GM12873 (cell line): ENCODE measurements at regions not wholly inside any gene's neighbourhood (a gene's known extent, or its start where the extent isn't known, plus 50 kb on each side); places are given as distances from the start of the nearest gene placed in this dataset.

Source experiments
- TF ChIP-seq, protein P1 (sequence below): IDR thresholded peaks from 2 replicates; pipeline ENCODE4 v1.5.1; 2012; ENCODE audit warnings: low read depth, mild to moderate bottlenecking, moderate library complexity, low read length, control low read depth; ENCODE audit not compliant: insufficient read depth; ENCODE audit errors: missing control alignments

GRCh38 chr6:29227235-29227634, 56.5 kb downstream of the OR2J2 start:
- TF ChIP-seq, protein P1, sequence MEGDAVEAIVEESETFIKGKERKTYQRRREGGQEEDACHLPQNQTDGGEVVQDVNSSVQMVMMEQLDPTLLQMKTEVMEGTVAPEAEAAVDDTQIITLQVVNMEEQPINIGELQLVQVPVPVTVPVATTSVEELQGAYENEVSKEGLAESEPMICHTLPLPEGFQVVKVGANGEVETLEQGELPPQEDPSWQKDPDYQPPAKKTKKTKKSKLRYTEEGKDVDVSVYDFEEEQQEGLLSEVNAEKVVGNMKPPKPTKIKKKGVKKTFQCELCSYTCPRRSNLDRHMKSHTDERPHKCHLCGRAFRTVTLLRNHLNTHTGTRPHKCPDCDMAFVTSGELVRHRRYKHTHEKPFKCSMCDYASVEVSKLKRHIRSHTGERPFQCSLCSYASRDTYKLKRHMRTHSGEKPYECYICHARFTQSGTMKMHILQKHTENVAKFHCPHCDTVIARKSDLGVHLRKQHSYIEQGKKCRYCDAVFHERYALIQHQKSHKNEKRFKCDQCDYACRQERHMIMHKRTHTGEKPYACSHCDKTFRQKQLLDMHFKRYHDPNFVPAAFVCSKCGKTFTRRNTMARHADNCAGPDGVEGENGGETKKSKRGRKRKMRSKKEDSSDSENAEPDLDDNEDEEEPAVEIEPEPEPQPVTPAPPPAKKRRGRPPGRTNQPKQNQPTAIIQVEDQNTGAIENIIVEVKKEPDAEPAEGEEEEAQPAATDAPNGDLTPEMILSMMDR = peak; percentile 11

GRCh38 chr6:29230666-29231065, 60.0 kb downstream of the OR2J2 start:
- TF ChIP-seq, protein P1 = no peak

GRCh38 chr6:29232725-29233124, 62.0 kb downstream of the OR2J2 start:
- TF ChIP-seq, protein P1 = no peak

GRCh38 chr6:29236060-29236459, 65.4 kb downstream of the OR2J2 start:
- TF ChIP-seq, protein P1 = no peak

DNA sequence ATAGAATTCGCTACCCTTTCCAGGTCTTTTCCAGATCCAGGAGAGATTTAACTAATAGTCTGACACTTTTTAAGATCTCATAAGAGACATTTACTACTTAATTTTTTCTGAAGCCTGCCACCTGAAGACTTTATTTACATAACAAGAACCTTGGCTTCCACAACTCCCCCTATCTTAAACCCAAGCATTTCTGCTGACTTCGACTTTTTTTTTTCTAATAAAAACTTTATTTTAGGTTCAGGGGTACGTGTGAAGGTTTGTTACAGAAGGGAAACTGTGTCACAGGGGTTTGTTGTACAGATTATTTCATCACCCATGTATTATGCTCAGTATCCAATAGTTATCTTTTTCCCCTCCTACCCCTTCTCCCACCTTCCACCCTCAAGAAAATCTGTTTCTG, 64.9 kb upstream of the OR14J1 start:
- TF ChIP-seq, protein P1 = no peak
